ENCODE measurements at regions not wholly inside any gene's neighbourhood (a gene's known extent, or its start where the extent isn't known, plus 50 kb on each side); places are given as distances from the start of the nearest gene placed in this dataset.

GRCh38 chr10:8211631-8212030 is 157.1 kb downstream of the GATA3 start:
- TF ChIP-seq MAX (IDR thresholded peaks at IDR 0.05; ENCODE audit: insufficient read depth, insufficient read length): no peak
- TF ChIP-seq CTCF (IDR thresholded peaks at IDR 0.05; ENCODE audit: extremely low read depth in 1 of 2, insufficient read depth in 1 of 2, low read depth in 1 of 2, low read length in 2 of 2): no peak
- no peak for TF ChIP-seq POLR2A (IDR thresholded peaks at IDR 0.05; ENCODE audit: low read depth, low read length)
- no peak for TF ChIP-seq EZH2 (IDR thresholded peaks at IDR 0.05; ENCODE audit: borderline replicate concordance, low read depth, low read length, severe bottlenecking)
- TF ChIP-seq POLR2AphosphoS5 (IDR thresholded peaks at IDR 0.05; ENCODE audit: insufficient read depth, low read depth, low read length): no peak
- no peak for TF ChIP-seq MYC (IDR thresholded peaks at IDR 0.05; ENCODE audit: low read depth, low read length)

Measured in endothelial cell of umbilical vein (primary cell).